MG63 (cell line): ENCODE measurements at regions not wholly inside any gene's neighbourhood (a gene's known extent, or its start where the extent isn't known, plus 50 kb on each side); places are given as distances from the start of the nearest gene placed in this dataset.
"Not testable (repeated sequence)": the region's sequence is repeated elsewhere in the genome, so short reads cannot be mapped to it uniquely, and the experiment has no call there.

Experiments
- DNase-seq: peaks from one replicate; pipeline ENCODE4 v3.0.0-alpha.2; 2020
- H3K27me3 ChIP-seq: fragments of 250-450 bp; sonication (Bioruptor Pico); 2 replicates; pipeline ENCODE4 v1.5.1; 2020; ENCODE audit warnings: mild to moderate bottlenecking, moderate library complexity
- H3K36me3 ChIP-seq: fragments of 250-450 bp; sonication (Bioruptor Pico); 2 replicates; pipeline ENCODE4 v1.5.1; 2020; ENCODE audit warnings: mild to moderate bottlenecking, moderate library complexity
- H3K4me3 ChIP-seq: fragments of 250-450 bp; sonication (Bioruptor Pico); 2 replicates; pipeline ENCODE4 v1.5.1; 2020; ENCODE audit warnings: mild to moderate bottlenecking, moderate library complexity
- H3K9me3 ChIP-seq: fragments of 250-450 bp; sonication (Bioruptor Pico); 2 replicates; pipeline ENCODE4 v1.5.1; 2020; ENCODE audit warnings: mild to moderate bottlenecking, moderate library complexity

DNA sequence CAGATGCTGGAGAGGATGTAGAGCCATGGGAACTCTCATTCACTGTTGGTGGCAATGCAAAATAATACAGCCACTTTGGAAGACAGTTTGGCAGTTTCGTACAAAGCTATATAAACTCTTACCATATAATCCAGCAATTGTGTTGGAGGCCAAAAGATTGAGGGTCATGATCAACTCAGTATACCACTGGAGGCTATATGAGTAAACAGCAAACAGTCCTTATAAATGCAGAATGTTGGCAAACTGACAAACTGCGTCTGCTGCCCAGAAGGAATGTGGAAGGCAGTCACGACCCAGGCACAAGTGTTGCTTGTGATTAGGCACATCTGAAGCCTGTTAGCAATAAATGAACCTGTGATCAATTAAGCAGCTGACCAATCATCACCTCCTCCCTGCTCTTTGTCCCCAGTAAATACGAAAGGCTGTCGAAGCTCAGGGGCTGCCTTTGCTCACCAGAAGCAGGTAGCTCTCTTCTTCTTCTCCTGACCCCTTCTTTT is 98.1 kb upstream of the SPOPL start:
- Histone ChIP-seq H3K36me3 (no peaks in the 10 kb centered on the region), H3K4me3 (no peak overlapping the region), H3K9me3 (peaks cover 7% of the 10 kb centered on the region; the same call in 1 of the 2 replicates), H3K27me3 (no peaks in the 10 kb centered on the region)
- DNase-seq, result no peak

DNA sequence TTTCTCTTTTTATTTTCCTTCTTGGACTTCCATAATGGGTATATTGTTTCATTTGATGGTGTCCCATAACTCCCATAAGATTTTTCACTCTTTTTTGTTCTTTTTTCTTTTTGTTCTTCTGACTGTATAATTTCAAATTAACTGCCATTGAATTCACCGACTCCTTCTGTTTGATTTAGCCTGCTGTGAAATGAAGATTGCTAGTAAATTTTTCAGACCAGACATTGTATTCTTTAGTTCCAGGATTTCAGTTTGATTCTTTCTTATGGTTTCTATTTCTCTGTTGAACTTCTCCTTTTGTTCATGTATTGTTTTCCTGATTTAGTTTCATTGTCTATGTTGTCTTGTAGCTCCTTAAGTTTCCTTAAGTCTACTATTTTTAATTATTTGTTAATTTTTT is 87.6 kb upstream of the SPOPL start:
- peaks cover 15% of the 10 kb centered on the region for H3K9me3 ChIP-seq
- no peak overlapping the region for H3K4me3 ChIP-seq
- H3K27me3 ChIP-seq, result no peaks in the 10 kb centered on the region

DNA sequence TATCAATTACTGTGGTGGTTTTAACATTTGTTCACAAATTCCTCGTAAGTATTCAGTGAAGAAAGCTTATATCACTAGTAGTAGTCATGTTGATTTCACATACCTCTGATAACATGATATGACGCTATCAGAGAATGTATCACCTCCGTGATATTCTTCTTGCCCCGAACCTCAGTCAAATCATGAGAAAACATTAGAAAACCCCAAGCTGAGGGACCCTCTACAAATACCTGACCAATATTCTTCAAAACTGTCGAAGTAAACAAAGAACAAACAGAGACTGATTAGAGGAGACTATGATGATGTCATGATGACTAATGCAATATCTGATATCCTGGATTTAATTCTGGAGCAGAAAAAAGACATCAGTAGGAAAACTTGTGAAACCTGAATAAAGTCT is 85.6 kb upstream of the SPOPL start:
- Histone ChIP-seq H3K4me3 (no peak overlapping the region), H3K36me3 (no peaks in the 10 kb centered on the region; the same call in 1 of the 2 replicates), H3K27me3 (no peaks in the 10 kb centered on the region), H3K9me3 (peaks cover 12% of the 10 kb centered on the region)
- no peak for DNase-seq

More for the DNA sequence above, 87.6 kb upstream of the SPOPL start:
- DNase-seq, result no peak
- H3K36me3 ChIP-seq, result no peaks in the 10 kb centered on the region; the same call in 1 of the 2 replicates

DNA sequence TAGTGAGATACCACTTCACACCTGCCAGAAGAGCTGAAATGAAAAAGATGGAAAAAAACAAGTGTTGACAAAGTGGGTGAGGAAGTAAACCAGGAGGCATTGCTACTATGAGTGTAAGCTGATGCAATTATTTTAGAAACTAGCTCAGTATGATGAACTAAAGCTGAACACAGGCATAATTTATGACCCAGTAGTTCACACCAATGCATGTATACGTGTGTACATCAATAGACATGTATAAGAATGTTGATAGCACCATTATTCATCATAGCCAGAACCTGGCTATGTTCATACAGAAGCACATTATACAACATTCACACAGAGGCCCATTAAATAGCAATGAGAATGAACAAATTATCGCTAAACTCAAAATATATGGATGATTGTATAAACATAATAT is 83.1 kb upstream of the SPOPL start:
- H3K9me3 ChIP-seq, result peaks cover 10% of the 10 kb centered on the region; the same call in 1 of the 2 replicates

DNA sequence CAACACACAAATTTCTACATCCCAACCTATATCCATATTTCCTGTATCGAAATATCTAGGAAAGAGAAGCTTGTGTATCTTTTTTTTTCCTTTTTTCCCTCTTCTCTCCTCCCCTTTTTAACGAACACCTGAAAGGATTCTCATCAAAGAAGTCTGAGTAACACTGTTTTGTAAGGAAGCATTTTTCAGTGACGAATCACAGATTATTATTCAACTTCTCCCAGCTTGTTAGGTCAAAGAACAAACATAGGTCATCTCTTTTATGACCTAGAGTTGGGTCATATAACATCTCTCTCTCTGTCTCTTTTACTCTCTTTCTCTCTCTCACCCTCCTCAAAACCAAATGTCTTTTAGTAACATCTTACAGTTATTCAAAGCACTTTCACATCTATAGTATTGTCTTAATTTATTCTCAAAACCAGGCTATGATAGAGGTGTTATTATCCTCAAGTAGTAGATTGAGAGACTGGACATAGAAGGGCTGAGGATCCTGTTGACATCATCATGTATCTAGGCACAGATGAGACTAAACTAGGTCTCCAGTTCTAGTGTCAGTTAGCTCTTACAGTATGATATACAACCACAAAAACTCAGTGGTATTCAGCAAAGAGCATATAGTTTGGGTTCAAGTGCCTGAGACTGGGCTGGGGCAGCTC is 80.1 kb upstream of the SPOPL start:
- no peaks in the 10 kb centered on the region; the same call in 1 of the 2 replicates for H3K36me3 ChIP-seq
- H3K27me3 ChIP-seq, result no peaks in the 10 kb centered on the region
- H3K9me3 ChIP-seq, result no peaks in the 10 kb centered on the region; the same call in 1 of the 2 replicates
- H3K4me3 ChIP-seq, result no peak overlapping the region
- DNase-seq, result no peak

More for the DNA sequence above, 83.1 kb upstream of the SPOPL start:
- H3K4me3 ChIP-seq, result no peak overlapping the region
- H3K27me3 ChIP-seq, result no peaks in the 10 kb centered on the region
- H3K36me3 ChIP-seq, result no peaks in the 10 kb centered on the region; the same call in none of the 2 replicates
- no peak for DNase-seq

DNA sequence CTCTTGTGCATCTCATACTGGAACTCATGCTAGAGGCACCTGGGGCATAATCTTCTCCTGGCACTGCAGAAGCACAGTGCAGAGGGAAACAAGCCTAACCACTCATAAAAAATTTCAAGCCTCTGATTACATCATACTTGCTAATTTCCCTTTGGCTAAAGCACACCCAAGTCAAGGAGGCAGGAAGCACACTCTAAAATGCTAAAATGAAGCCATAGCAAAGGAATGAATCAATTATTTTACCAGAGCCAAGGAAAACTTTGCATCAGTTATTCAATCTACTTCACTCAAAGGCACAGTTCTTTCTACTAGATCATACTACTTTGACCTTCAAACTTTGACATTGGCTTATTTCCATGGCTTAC is 79.6 kb upstream of the SPOPL start:
- no peaks in the 10 kb centered on the region; the same call in 1 of the 2 replicates for H3K36me3 ChIP-seq
- H3K4me3 ChIP-seq, result no peak overlapping the region
- H3K9me3 ChIP-seq, result no peaks in the 10 kb centered on the region; the same call in 1 of the 2 replicates
- peak; percentile 69 for DNase-seq
- no peaks in the 10 kb centered on the region for H3K27me3 ChIP-seq

DNA sequence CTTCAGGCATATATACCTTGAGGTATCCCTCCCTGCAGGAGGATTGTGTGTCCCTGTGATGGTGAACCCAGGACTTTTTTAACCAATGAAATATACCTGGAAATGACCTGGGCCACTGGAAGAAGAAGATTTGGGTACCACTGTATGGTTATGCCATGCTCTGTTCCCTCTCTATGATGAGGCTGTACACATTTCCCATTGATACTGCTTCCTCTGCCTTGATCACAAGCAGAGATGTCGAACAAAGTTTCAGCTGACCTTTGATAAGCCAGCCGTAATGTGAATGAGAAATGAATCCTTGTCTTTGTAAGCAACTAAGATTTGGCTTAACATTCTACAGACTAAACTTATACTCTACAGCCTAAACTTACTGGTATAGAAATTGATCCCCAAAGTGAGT is 78.4 kb upstream of the SPOPL start:
- Histone ChIP-seq H3K36me3 (no peaks in the 10 kb centered on the region; the same call in 1 of the 2 replicates), H3K9me3 (no peaks in the 10 kb centered on the region; the same call in 1 of the 2 replicates), H3K4me3 (no peak overlapping the region), H3K27me3 (no peaks in the 10 kb centered on the region)
- no peak for DNase-seq

DNA sequence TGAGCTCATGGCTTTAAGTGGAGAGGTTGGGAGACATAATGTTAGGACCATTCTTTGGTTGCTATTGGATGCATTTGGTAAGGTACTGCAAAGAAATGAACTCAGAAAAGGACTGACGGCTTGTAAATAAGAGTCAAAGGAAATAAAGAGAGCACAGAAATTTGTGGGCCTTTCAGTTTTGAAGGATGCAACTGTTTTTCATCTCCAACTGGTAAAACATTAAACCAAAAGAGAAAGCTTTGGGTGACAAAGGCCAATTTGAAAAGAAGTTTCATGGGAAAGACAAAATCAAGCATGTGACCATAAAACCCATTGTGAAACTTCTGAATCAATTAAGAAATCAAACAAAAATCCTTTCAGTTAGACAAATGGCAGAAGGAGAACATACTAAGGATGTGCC is 77.8 kb upstream of the SPOPL start:
- DNase-seq, result no peak
- Histone ChIP-seq H3K9me3 (no peaks in the 10 kb centered on the region), H3K36me3 (no peaks in the 10 kb centered on the region; the same call in 1 of the 2 replicates), H3K27me3 (no peaks in the 10 kb centered on the region), H3K4me3 (no peak overlapping the region)

DNA sequence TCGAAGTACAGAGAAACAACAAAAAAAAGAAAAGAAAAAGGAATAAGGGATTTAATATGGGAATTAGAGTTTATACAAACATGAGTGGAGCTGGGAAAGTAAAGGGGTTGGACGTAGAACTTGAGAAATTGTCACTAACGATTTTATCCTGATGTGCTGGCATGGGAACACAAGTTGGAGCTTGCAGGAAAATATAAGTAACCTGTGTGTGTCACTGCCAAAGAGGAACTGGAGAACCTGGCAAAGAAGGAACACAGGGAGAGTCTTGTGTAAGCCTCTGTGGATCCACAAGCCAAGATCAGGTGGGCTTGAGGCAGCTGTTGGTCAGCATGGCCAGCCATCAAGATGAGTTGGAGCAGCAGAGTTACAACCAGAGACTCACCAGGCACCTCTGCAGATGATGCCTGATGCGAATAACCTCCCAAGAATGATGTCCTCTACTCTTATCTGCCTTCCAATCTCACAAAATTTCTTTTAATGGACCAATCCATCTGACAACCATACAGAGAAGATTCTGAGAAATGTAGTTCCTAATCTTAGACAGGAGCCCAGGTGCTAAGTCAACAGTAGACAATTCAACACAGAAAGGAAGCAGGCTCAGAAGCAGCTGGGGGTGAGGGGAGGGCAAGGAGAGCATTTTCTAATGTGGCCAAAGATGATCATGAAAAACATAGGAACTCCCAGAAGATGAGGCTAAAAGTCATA is 77.0 kb upstream of the SPOPL start:
- no peaks in the 10 kb centered on the region for H3K27me3 ChIP-seq
- H3K36me3 ChIP-seq, result no peaks in the 10 kb centered on the region; the same call in 1 of the 2 replicates
- no peak for DNase-seq
- no peak overlapping the region for H3K4me3 ChIP-seq
- no peaks in the 10 kb centered on the region for H3K9me3 ChIP-seq

DNA sequence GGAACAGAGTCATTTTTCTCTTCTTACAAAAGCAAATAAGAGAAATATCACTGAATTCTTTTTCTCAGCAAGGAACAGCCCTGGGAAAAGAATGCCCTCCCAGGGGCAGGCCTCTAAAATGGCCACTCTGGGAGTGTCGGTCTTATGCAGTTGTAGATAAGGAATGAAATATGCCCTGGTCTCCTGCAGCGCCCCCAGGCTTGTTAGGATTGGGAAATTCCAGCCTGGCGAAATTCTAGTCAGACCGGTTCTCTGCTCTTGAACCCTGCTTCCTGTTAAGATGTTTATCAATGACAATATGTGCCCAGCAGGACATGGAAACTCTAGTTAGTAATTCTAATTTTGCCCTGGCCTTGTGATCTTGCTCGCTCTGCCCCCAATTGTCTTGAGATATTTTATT is 75.5 kb upstream of the SPOPL start:
- DNase-seq, H3K36me3 ChIP-seq, H3K9me3 ChIP-seq, H3K27me3 ChIP-seq, H3K4me3 ChIP-seq: not testable (repeated sequence)

DNA sequence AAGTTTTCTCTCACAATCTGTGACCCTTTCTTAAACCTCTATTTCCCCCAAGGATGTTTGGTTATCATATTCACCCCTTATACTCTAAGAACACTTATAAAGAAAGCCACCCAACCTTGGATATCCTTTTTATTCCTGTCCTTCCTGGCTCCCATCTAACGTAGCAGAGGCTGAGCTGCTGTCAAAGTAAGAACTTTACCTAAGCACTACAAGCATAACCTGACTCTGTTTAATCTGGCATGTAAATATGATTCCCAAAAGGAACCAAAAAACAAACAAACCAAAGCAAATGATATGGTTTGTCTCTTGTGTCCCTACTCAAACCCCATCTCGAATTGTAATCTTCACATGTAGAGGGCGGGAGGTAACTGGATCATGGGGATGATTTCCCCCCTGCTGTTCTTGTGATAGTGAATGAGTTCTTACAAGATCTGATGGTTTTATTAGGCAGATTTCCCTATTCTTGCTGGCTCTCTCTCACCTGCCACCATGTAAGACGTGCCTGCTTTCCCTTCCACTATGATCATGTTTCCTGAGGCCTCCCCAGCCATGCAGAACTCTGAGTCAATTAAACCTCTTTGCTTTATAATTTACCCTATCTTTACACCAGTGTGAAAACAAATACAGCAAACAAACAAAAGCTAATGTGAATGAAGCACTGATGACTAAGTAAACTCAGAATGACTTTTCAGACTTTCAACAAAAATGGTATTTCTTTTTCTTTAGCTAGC is 72.7 kb upstream of the SPOPL start:
- DNase-seq, result no peak
- H3K4me3 ChIP-seq, result no peak overlapping the region
- no peaks in the 10 kb centered on the region for H3K27me3 ChIP-seq
- no peaks in the 10 kb centered on the region for H3K9me3 ChIP-seq
- H3K36me3 ChIP-seq, result no peaks in the 10 kb centered on the region

DNA sequence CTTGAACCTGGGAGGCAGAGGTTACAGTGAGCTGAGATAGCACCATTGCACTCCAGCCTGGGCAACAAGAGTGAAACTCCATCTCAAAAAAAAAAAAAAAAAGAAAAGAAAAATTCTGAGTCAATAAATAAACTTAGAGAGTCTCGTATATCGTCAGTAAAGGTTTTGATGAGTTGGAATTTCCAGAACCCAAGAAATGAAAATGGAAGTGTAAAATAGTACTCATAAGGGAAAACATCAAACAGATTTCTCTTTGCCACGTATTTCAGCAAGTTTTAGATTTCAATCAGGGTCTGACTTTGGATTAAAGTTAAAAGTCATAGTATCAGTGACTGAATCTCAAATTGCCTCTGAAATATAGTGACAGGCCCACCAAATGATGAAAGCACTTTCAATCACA is 71.4 kb upstream of the SPOPL start:
- Histone ChIP-seq H3K4me3 (no peak overlapping the region), H3K9me3 (no peaks in the 10 kb centered on the region), H3K27me3 (no peaks in the 10 kb centered on the region), H3K36me3 (no peaks in the 10 kb centered on the region)
- DNase-seq, result no peak

DNA sequence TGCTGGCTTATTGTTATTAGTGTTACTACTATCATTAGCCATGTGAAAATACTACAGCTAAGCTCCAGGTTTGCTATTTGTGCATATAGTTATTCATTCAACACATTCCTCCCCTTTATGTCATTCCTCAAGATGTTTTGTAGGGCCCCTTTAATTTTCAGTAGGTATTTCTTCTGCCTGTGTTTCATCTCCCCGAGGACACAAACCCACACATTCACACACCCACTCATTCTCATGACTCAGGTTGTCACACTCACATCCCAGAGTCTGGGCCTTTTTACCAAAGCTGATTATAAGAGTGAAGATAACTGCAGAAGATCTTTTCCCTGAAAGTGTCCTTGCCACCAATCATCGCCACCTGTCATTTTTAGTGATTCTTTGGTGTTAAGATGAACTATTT is 68.6 kb upstream of the SPOPL start:
- Histone ChIP-seq H3K9me3 (no peaks in the 10 kb centered on the region), H3K27me3 (no peaks in the 10 kb centered on the region), H3K36me3 (no peaks in the 10 kb centered on the region), H3K4me3 (no peak overlapping the region)
- DNase-seq, result no peak

DNA sequence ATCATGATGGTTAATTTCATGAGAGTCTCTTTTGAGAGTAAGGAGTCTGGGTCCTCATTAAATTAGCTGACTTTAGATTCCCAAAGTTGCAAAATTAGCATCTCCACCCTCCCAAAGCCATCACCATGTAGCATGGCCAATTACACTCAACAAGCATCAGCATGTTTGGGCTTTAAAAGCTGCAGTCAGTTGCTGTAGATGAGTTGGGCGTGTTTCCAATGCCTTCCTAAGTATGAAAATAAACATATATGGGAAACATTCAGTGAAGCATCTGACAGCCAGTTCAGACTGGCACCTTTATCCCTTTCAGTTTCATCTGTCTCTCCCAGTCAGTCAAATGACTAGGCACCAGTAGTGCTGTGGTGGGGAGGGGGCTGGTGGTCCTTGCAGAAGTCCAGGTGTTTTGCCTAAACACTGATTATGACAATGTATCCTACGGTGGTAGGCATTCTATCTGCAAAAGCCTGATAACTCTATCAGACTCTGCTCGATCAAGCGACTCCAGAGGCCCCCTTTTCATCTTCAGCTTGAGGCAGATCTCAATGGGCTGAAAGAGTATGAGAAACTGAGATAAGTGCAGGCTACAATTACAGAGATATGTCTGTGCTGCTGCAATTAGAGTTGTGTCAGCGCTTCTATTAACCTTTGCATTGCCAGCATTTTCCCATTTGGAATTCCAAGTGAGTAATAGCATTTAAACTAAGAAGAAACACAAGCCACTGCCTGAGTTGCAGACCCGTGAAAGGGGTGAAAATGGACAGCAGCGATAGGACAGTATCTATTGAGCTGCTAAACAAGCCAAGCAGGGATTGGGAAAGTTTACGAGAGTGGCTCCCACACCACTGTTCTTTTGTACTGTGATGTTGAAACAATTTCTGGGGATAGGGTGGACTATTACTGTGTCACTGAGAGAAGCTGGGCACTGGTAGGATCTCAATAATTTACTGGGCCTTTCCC is 67.3 kb upstream of the SPOPL start:
- H3K9me3 ChIP-seq, result no peaks in the 10 kb centered on the region
- no peaks in the 10 kb centered on the region for H3K36me3 ChIP-seq
- H3K27me3 ChIP-seq, result no peaks in the 10 kb centered on the region
- H3K4me3 ChIP-seq, result no peak overlapping the region
- DNase-seq, result peak; percentile 25

DNA sequence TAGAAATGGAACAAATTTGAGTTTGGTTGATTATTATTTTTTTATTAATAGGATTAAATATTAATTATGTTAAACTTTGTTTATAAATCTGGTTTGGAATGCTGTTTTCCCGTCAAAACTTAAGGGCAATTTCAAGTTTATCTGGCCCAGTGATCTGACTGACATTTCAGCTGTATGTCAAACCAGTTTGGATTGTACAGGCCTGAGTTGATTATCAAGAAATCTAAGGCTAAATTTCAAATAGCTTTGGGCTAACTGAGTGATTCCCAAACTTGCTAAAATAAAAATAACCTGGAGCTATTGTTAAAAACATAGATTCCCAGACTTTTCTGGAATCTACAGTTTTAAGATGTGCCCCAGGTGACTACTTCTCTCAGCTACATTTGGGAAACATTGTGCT is 65.9 kb upstream of the SPOPL start:
- no peak for DNase-seq
- Histone ChIP-seq H3K9me3 (no peaks in the 10 kb centered on the region), H3K4me3 (no peak overlapping the region), H3K27me3 (no peaks in the 10 kb centered on the region), H3K36me3 (no peaks in the 10 kb centered on the region)

DNA sequence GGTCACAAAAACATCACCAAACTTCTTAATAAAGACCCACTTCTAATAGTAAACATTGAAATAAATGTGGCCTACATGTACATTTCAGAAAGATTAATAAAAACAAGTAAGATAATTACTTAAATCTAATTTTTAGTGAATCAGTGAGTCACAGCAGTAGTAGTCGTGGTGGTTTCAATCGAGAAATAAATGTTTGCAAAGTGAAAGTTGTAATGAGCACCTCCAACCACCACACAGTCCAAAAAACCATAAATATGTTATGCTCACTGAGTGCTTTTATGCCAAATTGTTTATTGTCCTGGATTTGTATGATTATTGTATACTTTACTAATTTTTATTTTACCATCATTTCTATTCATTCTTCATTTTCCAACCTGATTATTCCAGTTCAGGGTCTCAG is 61.8 kb upstream of the SPOPL start:
- DNase-seq, result no peak
- Histone ChIP-seq H3K36me3 (no peaks in the 10 kb centered on the region), H3K4me3 (no peak overlapping the region), H3K9me3 (no peaks in the 10 kb centered on the region), H3K27me3 (no peaks in the 10 kb centered on the region)
